IMR-90 (cell line): ENCODE measurements at regions not wholly inside any gene's neighbourhood (a gene's known extent, or its start where the extent isn't known, plus 50 kb on each side); places are given as distances from the start of the nearest gene placed in this dataset.

Source experiments
- ATAC-seq: fragments of 200-7000 bp; cut with Tn5 transposase; 2 replicates; pipeline ENCODE4 v1.9.1; 2020; ENCODE audit warnings: low read depth, mild to moderate bottlenecking, moderate library complexity
- BruUV-seq: library from RNA; stranded (reverse); fragments of 400-500 nt; replicated peaks from 2 replicates; lab custom pipeline; 2021; lab: Mats Ljungman, UMichigan
- CTCF ChIA-PET: fragments of 300-600 bp; formaldehyde crosslinking; extraction: SDS; loops from one replicate; lab custom pipeline; 2021; ENCODE audit warnings: antibody characterized with exemption; lab: Yijun Ruan, JAX
- POLR2A ChIA-PET: fragments of 300-600 bp; sonication (Branson Sonifier 250); formaldehyde crosslinking; loops from one replicate; lab custom pipeline; 2022; ENCODE audit warnings: antibody characterized with exemption; ENCODE audit not compliant: unreplicated experiment; lab: Charles Lee
- DNase-seq: peaks from one replicate; pipeline ENCODE4 v3.0.0; 2013
- H2AFZ ChIP-seq: replicated peaks from 2 replicates; pipeline ENCODE3; 2013; ENCODE audit warnings: low read length, mild to moderate bottlenecking; ENCODE audit not compliant: poor library complexity
- H2AK5ac ChIP-seq: 2 replicates; pipeline ENCODE4 v1.6.1; 2013; ENCODE audit warnings: low read depth, low read length, inconsistent platforms
- H2AK9ac ChIP-seq: replicated peaks from 2 replicates; pipeline ENCODE3; 2013; ENCODE audit warnings: mild to moderate bottlenecking, low read depth, low read length, moderate library complexity; ENCODE audit not compliant: poor library complexity
- H2BK120ac ChIP-seq: 2 replicates; pipeline ENCODE4 v1.6.1; 2013; ENCODE audit warnings: low read depth, low read length, inconsistent platforms
- H2BK15ac ChIP-seq: 3 replicates; pipeline ENCODE4 v1.6.1; 2013; ENCODE audit warnings: low read depth, low read length, inconsistent platforms
- H2BK20ac ChIP-seq: 2 replicates; pipeline ENCODE4 v1.6.1; 2013; ENCODE audit warnings: low read depth, mild to moderate bottlenecking, inconsistent platforms, low read length, moderate library complexity
- H2BK5ac ChIP-seq: 2 replicates; pipeline ENCODE4 v1.6.1; 2013; ENCODE audit warnings: mild to moderate bottlenecking, low read depth, low read length, inconsistent platforms; ENCODE audit not compliant: poor library complexity, severe bottlenecking
- H3K14ac ChIP-seq: replicated peaks from 2 replicates; pipeline ENCODE4 v1.6.1; 2013; ENCODE audit warnings: low read depth, low read length, inconsistent platforms
- H3K18ac ChIP-seq: 2 replicates; pipeline ENCODE4 v1.6.1; 2013; ENCODE audit warnings: low read depth, low read length, control low read depth
- H3K23ac ChIP-seq: 2 replicates; pipeline ENCODE4 v1.6.1; 2013; ENCODE audit warnings: low read depth, low read length, inconsistent platforms
- H3K27ac ChIP-seq: 2 replicates; pipeline ENCODE4 v1.5.1; 2013; ENCODE audit warnings: mild to moderate bottlenecking, control low read depth, low read length; ENCODE audit not compliant: insufficient read depth
- H3K27me3 ChIP-seq: 2 replicates; pipeline ENCODE4 v1.6.1; 2013; ENCODE audit warnings: low read length; ENCODE audit not compliant: control insufficient read depth, insufficient read depth
- H3K36me3 ChIP-seq: 2 replicates; pipeline ENCODE4 v1.6.1; 2013; ENCODE audit warnings: low read length, mixed read lengths; ENCODE audit not compliant: control insufficient read depth, insufficient read depth
- H3K4ac ChIP-seq: 2 replicates; pipeline ENCODE4 v1.6.1; 2013; ENCODE audit warnings: low read depth, low read length, inconsistent platforms
- H3K4me1 ChIP-seq: 2 replicates; pipeline ENCODE4 v1.6.1; 2013; ENCODE audit warnings: low read length, mixed read lengths; ENCODE audit not compliant: control insufficient read depth, insufficient read depth
- H3K4me2 ChIP-seq: 2 replicates; pipeline ENCODE4 v1.6.1; 2013; ENCODE audit warnings: low read depth, mild to moderate bottlenecking, control low read depth, low read length, moderate library complexity
- H3K4me3 ChIP-seq: 2 replicates; pipeline ENCODE4 v1.5.1; 2013; ENCODE audit warnings: low read depth, mild to moderate bottlenecking, control low read depth, low read length, moderate library complexity; ENCODE audit not compliant: insufficient read depth
- H3K56ac ChIP-seq: 2 replicates; pipeline ENCODE4 v1.6.1; 2013; ENCODE audit warnings: low read length, inconsistent platforms; ENCODE audit not compliant: insufficient read depth; ENCODE audit errors: extremely low read depth
- H3K79me1 ChIP-seq, 2 experiments: 2 replicates each; pipeline ENCODE4 v1.6.1; 2013; ENCODE audit warnings: low read length in 2 of 2, inconsistent platforms in 1 of 2, low read depth in 1 of 2
- H3K9ac ChIP-seq: 2 replicates; pipeline ENCODE4 v1.6.1; 2013; ENCODE audit warnings: low read depth, low read length, control low read depth
- H3K9me1 ChIP-seq: 2 replicates; pipeline ENCODE4 v1.6.1; 2013; ENCODE audit warnings: low read length, inconsistent platforms; ENCODE audit not compliant: insufficient read depth
- H3K9me3 ChIP-seq: 2 replicates; pipeline ENCODE4 v1.6.1; 2013; ENCODE audit warnings: low read length; ENCODE audit not compliant: control insufficient read depth, insufficient read depth
- H4K20me1 ChIP-seq: 2 replicates; pipeline ENCODE4 v1.6.1; 2013; ENCODE audit warnings: low read length, inconsistent platforms; ENCODE audit not compliant: insufficient read depth
- H4K5ac ChIP-seq: 2 replicates; pipeline ENCODE4 v1.6.1; 2013; ENCODE audit warnings: mild to moderate bottlenecking, low read depth, low read length, control low read depth
- H4K8ac ChIP-seq, 2 experiments: 2 replicates each; pipeline ENCODE4 v1.6.1; 2013; ENCODE audit warnings: low read depth in 2 of 2, low read length in 2 of 2, control low read depth in 1 of 2, inconsistent platforms in 1 of 2
- H4K91ac ChIP-seq: 2 replicates; pipeline ENCODE4 v1.6.1; 2013; ENCODE audit warnings: low read depth, low read length, inconsistent platforms; ENCODE audit not compliant: insufficient read depth
- BHLHE40 ChIP-seq: fragments of 150-350 bp; IDR thresholded peaks from 2 replicates; pipeline ENCODE4 v1.6.1; 2016; ENCODE audit warnings: mild to moderate bottlenecking, low read depth, low read length
- CEBPB ChIP-seq: IDR thresholded peaks from 2 replicates; pipeline ENCODE4 v1.6.1; 2012; ENCODE audit warnings: low read depth, low read length, improper control_type of control experiment
- CHD1 ChIP-seq: IDR thresholded peaks from 2 replicates; pipeline ENCODE4 v1.6.1; 2012; ENCODE audit warnings: low read depth, low read length, improper control_type of control experiment
- FOS ChIP-seq: fragments of 150-350 bp; IDR thresholded peaks from 2 replicates; pipeline ENCODE4 v1.6.1; 2016; ENCODE audit warnings: low read depth, low read length
- MXI1 ChIP-seq: IDR thresholded peaks from 2 replicates; pipeline ENCODE4 v1.6.1; 2012; ENCODE audit warnings: low read depth, mild to moderate bottlenecking, low read length, moderate library complexity, borderline replicate concordance
- NFE2L2 ChIP-seq: fragments of 150-350 bp; IDR thresholded peaks from 2 replicates; pipeline ENCODE4 v1.6.1; 2016; ENCODE audit warnings: low read depth, mild to moderate bottlenecking, low read length
- POLR2A ChIP-seq: IDR thresholded peaks from 2 replicates; pipeline ENCODE4 v1.6.1; 2012; ENCODE audit warnings: mild to moderate bottlenecking, low read depth, low read length
- RCOR1 ChIP-seq: IDR thresholded peaks from 2 replicates; pipeline ENCODE4 v1.6.1; 2012; ENCODE audit warnings: mild to moderate bottlenecking, low read length, improper control_type of control experiment; ENCODE audit not compliant: insufficient replicate concordance
- RFX5 ChIP-seq: IDR thresholded peaks from 2 replicates; pipeline ENCODE4 v1.8.0; 2012; ENCODE audit warnings: low read depth, mild to moderate bottlenecking, low read length, moderate library complexity
- dilution Hi-C: fragments of 300-500 bp; cut with HindIII; formaldehyde crosslinking; loops from one replicate; pipeline ENCODE4 v1.14.3; 2018; ENCODE audit warnings: low sequenced_read_pairs; ENCODE audit not compliant: unreplicated experiment
- in situ Hi-C: fragments of 300-500 bp; cut with MboI; formaldehyde crosslinking; loops from 3 replicates; pipeline ENCODE4 v1.14.3; 2019; ENCODE audit warnings: low sequenced_read_pairs, inconsistent platforms, mixed read lengths
- intact Hi-C: fragments of 100-400 bp; cut with micrococcal nuclease; formaldehyde crosslinking; loops from 2 replicates; pipeline ENCODE4 v1.10.0; 2022
- TF ChIP-seq, protein P1 (sequence below): conservative IDR thresholded peaks from 2 replicates; pipeline ENCODE4 v1.5.1; 2012; ENCODE audit warnings: mild to moderate bottlenecking, low read depth, low read length, improper control_type of control experiment
- TF ChIP-seq, protein P2 (sequence below): fragments of 150-350 bp; IDR thresholded peaks from 2 replicates; pipeline ENCODE4 v1.6.1; 2016; ENCODE audit warnings: low read depth, mild to moderate bottlenecking, low read length, moderate library complexity, borderline replicate concordance

DNA sequence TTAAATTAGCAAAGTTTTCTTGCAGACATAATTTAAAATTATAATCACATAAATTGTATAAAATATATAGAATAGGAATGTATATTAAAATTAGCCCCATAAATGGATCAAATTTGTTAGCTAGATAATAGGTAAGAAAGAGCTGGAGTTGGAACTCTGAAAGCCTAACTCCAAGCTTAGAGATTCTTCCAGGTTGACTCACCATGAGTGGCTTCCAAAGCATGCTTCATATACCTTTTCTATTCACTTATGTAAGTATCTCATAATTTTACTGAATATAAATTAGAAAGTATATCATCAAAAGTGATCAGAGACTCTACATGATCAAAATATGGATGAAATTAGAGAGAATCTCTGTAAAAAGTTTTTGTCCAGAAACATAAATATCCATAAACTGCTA lies 320.7 kb upstream of the MAGI2 start:
- Histone ChIP-seq H3K4me2 (no peak overlapping the region), H3K9me3 (no peaks in the 10 kb centered on the region), H2BK15ac (no peak overlapping the region), H3K4me3 (no peak overlapping the region), H2AFZ (no peak overlapping the region), H4K5ac (no peak overlapping the region), H3K27ac (no peak overlapping the region), H2BK5ac (no peak overlapping the region), H3K14ac (no peak overlapping the region), H3K56ac (no peak overlapping the region), H3K4me1 (peaks cover 6% of the 10 kb centered on the region; the same call in 1 of the 2 replicates), H4K91ac (no peak overlapping the region), H4K20me1 (no peaks in the 10 kb centered on the region), H3K27me3 (no peaks in the 10 kb centered on the region), H3K36me3 (no peaks in the 10 kb centered on the region), H3K18ac (no peak overlapping the region), H3K4ac (no peak overlapping the region), H2AK5ac (no peak overlapping the region), H4K8ac (no peak overlapping the region), H3K23ac (no peak overlapping the region), H3K79me1 (no peaks in the 10 kb centered on the region), H2BK120ac (no peak overlapping the region), H3K9ac (no peak overlapping the region), H2AK9ac (no peak overlapping the region), H3K9me1 (no peaks in the 10 kb centered on the region), H2BK20ac (no peak overlapping the region)
- dilution Hi-C loops = no loop called here
- no peak for ATAC-seq
- intact Hi-C loops = no loop called here
- in situ Hi-C loops = no loop called here
- TF ChIP-seq CHD1 (no peak), CEBPB (no peak), RFX5 (no peak), NFE2L2 (no peak), RCOR1 (no peak), FOS (no peak), BHLHE40 (no peak), MXI1 (no peak), POLR2A (no peak)
- TF ChIP-seq, protein P1, sequence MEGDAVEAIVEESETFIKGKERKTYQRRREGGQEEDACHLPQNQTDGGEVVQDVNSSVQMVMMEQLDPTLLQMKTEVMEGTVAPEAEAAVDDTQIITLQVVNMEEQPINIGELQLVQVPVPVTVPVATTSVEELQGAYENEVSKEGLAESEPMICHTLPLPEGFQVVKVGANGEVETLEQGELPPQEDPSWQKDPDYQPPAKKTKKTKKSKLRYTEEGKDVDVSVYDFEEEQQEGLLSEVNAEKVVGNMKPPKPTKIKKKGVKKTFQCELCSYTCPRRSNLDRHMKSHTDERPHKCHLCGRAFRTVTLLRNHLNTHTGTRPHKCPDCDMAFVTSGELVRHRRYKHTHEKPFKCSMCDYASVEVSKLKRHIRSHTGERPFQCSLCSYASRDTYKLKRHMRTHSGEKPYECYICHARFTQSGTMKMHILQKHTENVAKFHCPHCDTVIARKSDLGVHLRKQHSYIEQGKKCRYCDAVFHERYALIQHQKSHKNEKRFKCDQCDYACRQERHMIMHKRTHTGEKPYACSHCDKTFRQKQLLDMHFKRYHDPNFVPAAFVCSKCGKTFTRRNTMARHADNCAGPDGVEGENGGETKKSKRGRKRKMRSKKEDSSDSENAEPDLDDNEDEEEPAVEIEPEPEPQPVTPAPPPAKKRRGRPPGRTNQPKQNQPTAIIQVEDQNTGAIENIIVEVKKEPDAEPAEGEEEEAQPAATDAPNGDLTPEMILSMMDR = no peak
- TF ChIP-seq, protein P2, sequence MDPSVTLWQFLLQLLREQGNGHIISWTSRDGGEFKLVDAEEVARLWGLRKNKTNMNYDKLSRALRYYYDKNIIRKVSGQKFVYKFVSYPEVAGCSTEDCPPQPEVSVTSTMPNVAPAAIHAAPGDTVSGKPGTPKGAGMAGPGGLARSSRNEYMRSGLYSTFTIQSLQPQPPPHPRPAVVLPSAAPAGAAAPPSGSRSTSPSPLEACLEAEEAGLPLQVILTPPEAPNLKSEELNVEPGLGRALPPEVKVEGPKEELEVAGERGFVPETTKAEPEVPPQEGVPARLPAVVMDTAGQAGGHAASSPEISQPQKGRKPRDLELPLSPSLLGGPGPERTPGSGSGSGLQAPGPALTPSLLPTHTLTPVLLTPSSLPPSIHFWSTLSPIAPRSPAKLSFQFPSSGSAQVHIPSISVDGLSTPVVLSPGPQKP = no peak
- ChIA-PET POLR2A (no interaction called here), CTCF (no interaction called here)
- peak; percentile 52 for DNase-seq
- no TSS peak for BruUV-seq
